Type B pancreatic cell (in vitro differentiated cells): ENCODE measurements at regions not wholly inside any gene's neighbourhood (a gene's known extent, or its start where the extent isn't known, plus 50 kb on each side); places are given as distances from the start of the nearest gene placed in this dataset.
"Not testable (repeated sequence)": the region's sequence is repeated elsewhere in the genome, so short reads cannot be mapped to it uniquely, and the experiment has no call there.

Experiments used
- DNase-seq: peaks from one replicate; pipeline ENCODE4 v3.0.0; 2021; ENCODE audit warnings: mixed read lengths; ENCODE audit not compliant: unreplicated experiment; ENCODE audit errors: extremely low spot score
- H3K27ac Mint-ChIP-seq: 2 replicates; pipeline ENCODE4 v1.8.0; 2021; ENCODE audit warnings: mild to moderate bottlenecking, mixed read lengths
- H3K27me3 Mint-ChIP-seq: 2 replicates; pipeline ENCODE4 v1.8.0; 2021; ENCODE audit warnings: mixed read lengths
- H3K36me3 Mint-ChIP-seq: 2 replicates; pipeline ENCODE4 v1.8.0; 2021; ENCODE audit warnings: mixed read lengths
- H3K4me1 Mint-ChIP-seq: one replicate; pipeline ENCODE4 v1.8.0; 2021; ENCODE audit warnings: mixed read lengths; ENCODE audit not compliant: unreplicated experiment
- H3K4me3 Mint-ChIP-seq: 2 replicates; pipeline ENCODE4 v1.8.0; 2021; ENCODE audit warnings: mild to moderate bottlenecking, mixed read lengths
- H3K9me3 Mint-ChIP-seq: 2 replicates; pipeline ENCODE4 v1.8.0; 2021; ENCODE audit warnings: mixed read lengths
- TF ChIP-seq, protein P1 (sequence below): fragments of 200-600 bp; sonication (generic); conservative IDR thresholded peaks from 2 replicates; pipeline ENCODE4 v1.5.0; 2021; ENCODE audit warnings: antibody characterized with exemption, mild to moderate bottlenecking

DNA sequence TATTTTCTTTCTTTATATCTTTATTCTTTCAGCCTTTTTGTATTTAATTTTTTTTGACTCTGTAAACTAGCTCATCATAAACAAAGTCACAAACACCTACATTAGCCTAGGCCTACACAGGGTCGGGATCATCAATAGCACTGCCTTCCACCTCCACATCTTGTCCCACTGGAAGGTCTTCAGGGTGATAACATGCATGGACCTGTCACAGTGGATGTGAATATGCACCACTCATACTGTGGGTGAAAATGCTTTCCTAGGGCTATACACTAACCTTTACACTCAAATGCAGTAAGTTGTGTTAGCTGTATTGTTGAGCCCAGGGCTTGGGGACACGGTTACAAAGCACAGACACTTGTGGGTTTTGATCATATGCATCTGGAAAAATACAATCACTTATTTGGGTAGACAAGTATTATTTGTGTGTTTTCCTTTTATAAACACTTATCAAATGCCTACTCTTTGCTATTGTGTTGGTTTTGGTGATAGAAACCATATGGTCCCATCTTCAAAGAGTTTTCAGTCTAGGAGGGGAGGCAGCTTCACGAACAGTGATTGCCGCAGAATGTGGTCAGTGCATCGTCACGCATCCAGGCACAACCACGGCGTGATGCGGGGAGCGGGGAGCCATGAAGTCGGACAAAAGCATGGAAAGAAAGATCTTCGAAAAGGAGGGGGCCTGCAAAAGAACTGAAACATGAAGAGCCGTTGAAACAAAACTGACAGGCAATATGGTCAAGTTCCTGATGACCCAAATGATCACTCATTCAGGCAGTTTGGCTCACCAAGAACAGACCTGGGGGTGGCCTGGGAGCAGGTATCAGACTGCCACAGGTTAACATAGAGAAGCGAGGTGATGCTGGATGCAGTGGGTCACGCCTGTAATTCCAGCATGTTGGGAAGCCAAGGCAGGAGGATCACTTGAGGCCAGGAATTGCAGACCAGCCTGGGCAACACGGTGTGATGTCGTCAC lies 751.4 kb upstream of the TPTE start:
- not testable (repeated sequence) for H3K4me1 Mint-ChIP-seq, H3K36me3 Mint-ChIP-seq, DNase-seq, H3K27ac Mint-ChIP-seq, H3K27me3 Mint-ChIP-seq, H3K4me3 Mint-ChIP-seq
- H3K9me3 Mint-ChIP-seq = peaks cover 11% of the 10 kb centered on the region

DNA sequence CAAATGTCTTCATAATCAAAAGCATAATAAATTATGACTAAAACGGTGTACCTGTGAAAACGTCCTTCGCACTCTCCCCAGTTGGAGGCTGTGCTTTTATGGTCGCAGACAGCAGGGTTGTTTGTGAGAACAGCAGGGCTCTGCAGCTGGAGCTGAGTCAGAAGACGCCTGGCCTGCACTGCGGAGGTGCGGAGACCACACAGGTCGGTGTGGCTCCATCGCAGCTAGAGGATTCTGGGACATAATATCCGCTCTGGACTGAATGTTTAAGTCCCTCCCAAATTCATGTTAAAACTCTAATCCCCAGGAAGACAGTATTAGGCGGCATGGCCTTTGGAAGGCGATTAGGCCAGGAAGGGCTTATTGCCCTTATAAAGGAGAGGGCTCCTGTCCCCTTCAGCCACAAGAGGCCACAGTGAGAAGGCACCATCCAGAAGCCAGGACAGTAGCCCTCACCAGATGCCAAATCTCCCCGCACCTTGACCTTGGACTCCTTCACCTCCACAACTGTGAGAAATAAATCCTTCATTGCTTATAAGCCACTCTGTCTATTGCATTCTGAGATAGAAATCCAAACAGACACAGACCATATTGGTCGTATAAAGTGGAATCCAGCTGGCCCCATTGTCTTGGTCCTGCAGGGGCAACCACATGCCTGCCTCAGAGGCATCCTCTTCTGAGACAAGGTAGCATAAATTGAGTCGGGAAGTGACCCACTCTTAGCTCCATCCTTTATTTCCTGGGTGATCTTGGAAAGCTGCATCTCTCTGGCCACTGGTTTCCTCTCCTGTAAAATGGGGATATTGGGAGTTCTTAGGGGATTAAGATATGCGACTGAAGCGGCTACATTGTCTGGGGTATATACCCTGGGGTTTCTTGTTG lies 749.7 kb upstream of the TPTE start:
- not testable (repeated sequence) for H3K4me3 Mint-ChIP-seq, H3K4me1 Mint-ChIP-seq, DNase-seq, H3K27ac Mint-ChIP-seq, H3K27me3 Mint-ChIP-seq, H3K36me3 Mint-ChIP-seq
- H3K9me3 Mint-ChIP-seq = peaks cover 24% of the 10 kb centered on the region

DNA sequence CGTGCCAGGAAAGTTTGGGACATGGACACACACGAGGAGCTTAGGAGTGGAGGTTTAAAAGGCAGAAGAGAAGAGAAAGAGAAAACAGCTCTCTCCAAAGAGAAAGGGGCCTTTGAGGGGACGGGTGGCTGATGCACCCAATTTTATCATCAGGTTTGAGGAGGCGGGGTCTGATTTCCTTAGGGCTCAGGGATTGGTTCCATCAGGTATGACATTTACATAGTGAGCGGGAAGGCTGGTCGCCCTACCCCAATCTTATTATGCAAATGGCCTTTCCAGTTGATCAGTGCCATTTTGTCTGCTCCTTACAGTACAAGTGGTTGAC lies 749.1 kb upstream of the TPTE start:
- Mint-ChIP-seq H3K27ac (no peak overlapping the region), H3K27me3 (no peaks in the 10 kb centered on the region), H3K4me3 (no peak overlapping the region), H3K4me1 (no peaks in the 10 kb centered on the region), H3K9me3 (peaks cover 26% of the 10 kb centered on the region), H3K36me3 (no peaks in the 10 kb centered on the region)
- TF ChIP-seq, protein P1, sequence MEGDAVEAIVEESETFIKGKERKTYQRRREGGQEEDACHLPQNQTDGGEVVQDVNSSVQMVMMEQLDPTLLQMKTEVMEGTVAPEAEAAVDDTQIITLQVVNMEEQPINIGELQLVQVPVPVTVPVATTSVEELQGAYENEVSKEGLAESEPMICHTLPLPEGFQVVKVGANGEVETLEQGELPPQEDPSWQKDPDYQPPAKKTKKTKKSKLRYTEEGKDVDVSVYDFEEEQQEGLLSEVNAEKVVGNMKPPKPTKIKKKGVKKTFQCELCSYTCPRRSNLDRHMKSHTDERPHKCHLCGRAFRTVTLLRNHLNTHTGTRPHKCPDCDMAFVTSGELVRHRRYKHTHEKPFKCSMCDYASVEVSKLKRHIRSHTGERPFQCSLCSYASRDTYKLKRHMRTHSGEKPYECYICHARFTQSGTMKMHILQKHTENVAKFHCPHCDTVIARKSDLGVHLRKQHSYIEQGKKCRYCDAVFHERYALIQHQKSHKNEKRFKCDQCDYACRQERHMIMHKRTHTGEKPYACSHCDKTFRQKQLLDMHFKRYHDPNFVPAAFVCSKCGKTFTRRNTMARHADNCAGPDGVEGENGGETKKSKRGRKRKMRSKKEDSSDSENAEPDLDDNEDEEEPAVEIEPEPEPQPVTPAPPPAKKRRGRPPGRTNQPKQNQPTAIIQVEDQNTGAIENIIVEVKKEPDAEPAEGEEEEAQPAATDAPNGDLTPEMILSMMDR = no peak
- DNase-seq = no peak

DNA sequence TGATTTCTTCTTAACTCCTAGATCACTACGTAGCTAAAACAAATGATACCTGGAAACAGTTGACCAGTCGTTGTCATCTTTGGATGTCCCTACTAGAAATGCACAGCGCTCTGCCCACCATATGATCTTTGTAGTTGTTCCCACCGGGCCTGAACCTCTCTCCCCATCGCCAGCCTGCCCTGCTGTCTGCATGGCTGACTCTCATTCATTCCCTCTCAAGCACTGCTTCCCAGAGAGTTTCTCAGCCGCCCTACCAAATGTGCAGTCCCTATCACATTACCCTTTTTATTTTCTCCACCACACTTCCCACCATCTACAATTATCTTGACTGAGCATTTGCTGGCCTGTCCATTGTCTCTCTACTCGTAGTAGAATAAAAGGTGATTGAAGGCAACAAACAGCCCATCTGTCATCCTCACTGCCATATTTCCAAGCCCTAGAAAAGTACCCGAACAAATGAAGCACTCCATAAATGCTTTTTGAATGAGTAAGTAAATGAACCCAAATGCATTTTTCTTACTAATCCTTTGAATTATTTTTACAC lies 748.4 kb upstream of the TPTE start:
- peaks cover 26% of the 10 kb centered on the region for H3K9me3 Mint-ChIP-seq
- DNase-seq, H3K27ac Mint-ChIP-seq, H3K4me1 Mint-ChIP-seq, H3K4me3 Mint-ChIP-seq, H3K36me3 Mint-ChIP-seq, H3K27me3 Mint-ChIP-seq: not testable (repeated sequence)

- H3K9me3 Mint-ChIP-seq = peaks cover 29% of the 10 kb centered on the region
- H3K4me1 Mint-ChIP-seq = no peaks in the 10 kb centered on the region
- H3K36me3 Mint-ChIP-seq = no peaks in the 10 kb centered on the region
- no peaks in the 10 kb centered on the region for H3K27me3 Mint-ChIP-seq
- H3K4me3 Mint-ChIP-seq = no peak overlapping the region
- DNase-seq = no peak
- TF ChIP-seq, protein P1 = no peak
- no peak overlapping the region for H3K27ac Mint-ChIP-seq
Measured at GRCh38 chr21:9774347-9774746, 747.0 kb upstream of the TPTE start.

GRCh38 chr21:9774901-9775593 lies 746.3 kb upstream of the TPTE start:
- not testable (repeated sequence) for H3K4me3 Mint-ChIP-seq
- peaks cover 29% of the 10 kb centered on the region for H3K9me3 Mint-ChIP-seq

GRCh38 chr21:9775877-9776276 lies 745.5 kb upstream of the TPTE start:
- DNase-seq, H3K27ac Mint-ChIP-seq, H3K4me3 Mint-ChIP-seq, H3K36me3 Mint-ChIP-seq, H3K4me1 Mint-ChIP-seq, H3K27me3 Mint-ChIP-seq: not testable (repeated sequence)
- H3K9me3 Mint-ChIP-seq = peaks cover 35% of the 10 kb centered on the region

More at GRCh38 chr21:9774901-9775593, 746.3 kb upstream of the TPTE start:
- not testable (repeated sequence) for H3K4me1 Mint-ChIP-seq, DNase-seq, H3K27ac Mint-ChIP-seq, H3K27me3 Mint-ChIP-seq, H3K36me3 Mint-ChIP-seq

GRCh38 chr21:9776286-9777020 lies 744.9 kb upstream of the TPTE start:
- H3K4me3 Mint-ChIP-seq, H3K36me3 Mint-ChIP-seq, DNase-seq, H3K4me1 Mint-ChIP-seq, H3K27me3 Mint-ChIP-seq, H3K27ac Mint-ChIP-seq: not testable (repeated sequence)
- H3K9me3 Mint-ChIP-seq = peaks cover 35% of the 10 kb centered on the region

- H3K4me3 Mint-ChIP-seq, H3K27ac Mint-ChIP-seq, H3K36me3 Mint-ChIP-seq, H3K27me3 Mint-ChIP-seq, DNase-seq, H3K4me1 Mint-ChIP-seq: not testable (repeated sequence)
- H3K9me3 Mint-ChIP-seq = peaks cover 45% of the 10 kb centered on the region
Measured at GRCh38 chr21:9778541-9778940, 742.8 kb upstream of the TPTE start.
